ENCODE measurements at regions not wholly inside any gene's neighbourhood (a gene's known extent, or its start where the extent isn't known, plus 50 kb on each side); places are given as distances from the start of the nearest gene placed in this dataset.

- TF ChIP-seq POLR2AphosphoS5 (IDR thresholded peaks at IDR 0.05; ENCODE audit: low read depth) (no peak), CTCF (IDR thresholded peaks at IDR 0.05; ENCODE audit: insufficient read depth, low read length) (no peak)
Observed at GRCh38 chr1:195954848-195955247, 653.4 kb downstream of the KCNT2 start.

All from HL-60 (cell line).